Endodermal cell (in vitro differentiated cells): ENCODE measurements at regions not wholly inside any gene's neighbourhood (a gene's known extent, or its start where the extent isn't known, plus 50 kb on each side); places are given as distances from the start of the nearest gene placed in this dataset.

Experiments
- DNase-seq: peaks from one replicate; pipeline ENCODE4 v3.0.0-alpha.2; 2017
- H3K27ac ChIP-seq: 2 replicates; pipeline ENCODE4 v1.5.1; 2013; ENCODE audit warnings: mild to moderate bottlenecking, low read depth, low read length, moderate library complexity
- H3K27me3 ChIP-seq: 2 replicates; pipeline ENCODE4 v1.6.1; 2013; ENCODE audit warnings: mild to moderate bottlenecking, low read length, moderate library complexity; ENCODE audit not compliant: insufficient read depth, control insufficient read depth, poor library complexity, severe bottlenecking
- H3K36me3 ChIP-seq: 2 replicates; pipeline ENCODE4 v1.7.0; 2013; ENCODE audit warnings: mild to moderate bottlenecking, low read length, moderate library complexity; ENCODE audit not compliant: control insufficient read depth, insufficient read depth
- H3K4me1 ChIP-seq: one replicate; pipeline ENCODE4 v1.7.0; 2013; ENCODE audit warnings: low read length; ENCODE audit not compliant: control insufficient read depth, insufficient read depth
- H3K4me3 ChIP-seq: 2 replicates; pipeline ENCODE4 v1.5.1; 2013; ENCODE audit warnings: mild to moderate bottlenecking, low read length, moderate library complexity
- H3K9ac ChIP-seq: 2 replicates; pipeline ENCODE4 v1.6.1; 2013; ENCODE audit warnings: mild to moderate bottlenecking, low read length, moderate library complexity; ENCODE audit not compliant: poor library complexity, severe bottlenecking; ENCODE audit errors: extremely low read depth
- H3K9me3 ChIP-seq: 2 replicates; pipeline ENCODE4 v1.6.1; 2013; ENCODE audit warnings: mild to moderate bottlenecking, low read length, moderate library complexity; ENCODE audit not compliant: control insufficient read depth
- H3K27ac Mint-ChIP-seq: 2 replicates; pipeline ENCODE4 v1.8.0; 2020; ENCODE audit warnings: mixed read lengths
- H3K27me3 Mint-ChIP-seq: 2 replicates; pipeline ENCODE4 v1.8.0; 2021; ENCODE audit warnings: mild to moderate bottlenecking, mixed read lengths; ENCODE audit not compliant: insufficient read depth
- H3K36me3 Mint-ChIP-seq: 2 replicates; pipeline ENCODE4 v1.8.0; 2020; ENCODE audit warnings: low read depth, mixed read lengths
- H3K4me1 Mint-ChIP-seq: 2 replicates; pipeline ENCODE4 v1.8.0; 2020; ENCODE audit warnings: mixed read lengths
- H3K4me3 Mint-ChIP-seq: 2 replicates; pipeline ENCODE4 v1.8.0; 2020; ENCODE audit warnings: mild to moderate bottlenecking, moderate library complexity, mixed read lengths
- H3K9me3 Mint-ChIP-seq: 2 replicates; pipeline ENCODE4 v1.8.0; 2020; ENCODE audit warnings: mild to moderate bottlenecking, mixed read lengths
- WGBS, 2 experiments: methylation state at CpG; one replicate each; pipeline versions ENCODE4 v1.1.5 to v1.1.7; 2013; ENCODE audit warnings: missing lambda C conversion rate in 2 of 2, mixed read lengths in 1 of 2; ENCODE audit not compliant: insufficient coverage in 1 of 2, insufficient read length in 1 of 2; 5-methylcytosine and 5-hydroxymethylcytosine counted together
- TF ChIP-seq, protein P1 (sequence below): fragments of 200-600 bp; sonication (generic); conservative IDR thresholded peaks from 2 replicates; pipeline ENCODE4 v1.5.0; 2021; ENCODE audit warnings: antibody characterized with exemption, mild to moderate bottlenecking

DNA sequence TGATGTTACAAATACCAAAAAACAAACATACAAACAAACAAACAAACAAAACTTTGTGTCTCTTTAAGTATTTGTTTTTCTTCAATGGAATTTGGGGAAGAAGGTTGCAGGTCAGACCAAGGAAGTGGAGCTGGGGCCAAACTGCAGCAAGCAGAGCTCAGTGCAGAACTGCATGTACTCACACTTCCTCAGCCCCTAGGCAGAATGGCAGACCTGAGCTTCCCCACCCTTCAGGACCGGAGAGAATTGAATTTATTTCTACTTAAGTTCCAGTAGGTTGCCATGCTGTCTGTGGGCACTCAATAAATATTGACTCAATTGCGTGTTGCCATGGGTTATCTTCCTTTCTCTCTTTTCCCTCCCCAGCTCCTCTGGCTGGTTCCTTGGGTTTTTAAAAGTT is 173.6 kb downstream of the PTGER3 start:
- TF ChIP-seq, protein P1, sequence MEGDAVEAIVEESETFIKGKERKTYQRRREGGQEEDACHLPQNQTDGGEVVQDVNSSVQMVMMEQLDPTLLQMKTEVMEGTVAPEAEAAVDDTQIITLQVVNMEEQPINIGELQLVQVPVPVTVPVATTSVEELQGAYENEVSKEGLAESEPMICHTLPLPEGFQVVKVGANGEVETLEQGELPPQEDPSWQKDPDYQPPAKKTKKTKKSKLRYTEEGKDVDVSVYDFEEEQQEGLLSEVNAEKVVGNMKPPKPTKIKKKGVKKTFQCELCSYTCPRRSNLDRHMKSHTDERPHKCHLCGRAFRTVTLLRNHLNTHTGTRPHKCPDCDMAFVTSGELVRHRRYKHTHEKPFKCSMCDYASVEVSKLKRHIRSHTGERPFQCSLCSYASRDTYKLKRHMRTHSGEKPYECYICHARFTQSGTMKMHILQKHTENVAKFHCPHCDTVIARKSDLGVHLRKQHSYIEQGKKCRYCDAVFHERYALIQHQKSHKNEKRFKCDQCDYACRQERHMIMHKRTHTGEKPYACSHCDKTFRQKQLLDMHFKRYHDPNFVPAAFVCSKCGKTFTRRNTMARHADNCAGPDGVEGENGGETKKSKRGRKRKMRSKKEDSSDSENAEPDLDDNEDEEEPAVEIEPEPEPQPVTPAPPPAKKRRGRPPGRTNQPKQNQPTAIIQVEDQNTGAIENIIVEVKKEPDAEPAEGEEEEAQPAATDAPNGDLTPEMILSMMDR: no peak
- Histone ChIP-seq H3K4me3 (no peak overlapping the region), H3K4me1 (no peaks in the 10 kb centered on the region), H3K27ac (no peak overlapping the region), H3K27me3 (no peaks in the 10 kb centered on the region), H3K9me3 (no peaks in the 10 kb centered on the region), H3K36me3 (no peaks in the 10 kb centered on the region), H3K9ac (no peak overlapping the region)
- WGBS, 2 experiments: 93% methylated on average over 2 of the region's 2 CpGs; no CpG with 5 or more reads in 1 of the 2 experiments
- Mint-ChIP-seq H3K9me3 (no peaks in the 10 kb centered on the region), H3K27ac (no peak overlapping the region), H3K4me3 (no peak overlapping the region), H3K4me1 (no peaks in the 10 kb centered on the region), H3K27me3 (no peaks in the 10 kb centered on the region), H3K36me3 (no peaks in the 10 kb centered on the region)
- DNase-seq: no peak

DNA sequence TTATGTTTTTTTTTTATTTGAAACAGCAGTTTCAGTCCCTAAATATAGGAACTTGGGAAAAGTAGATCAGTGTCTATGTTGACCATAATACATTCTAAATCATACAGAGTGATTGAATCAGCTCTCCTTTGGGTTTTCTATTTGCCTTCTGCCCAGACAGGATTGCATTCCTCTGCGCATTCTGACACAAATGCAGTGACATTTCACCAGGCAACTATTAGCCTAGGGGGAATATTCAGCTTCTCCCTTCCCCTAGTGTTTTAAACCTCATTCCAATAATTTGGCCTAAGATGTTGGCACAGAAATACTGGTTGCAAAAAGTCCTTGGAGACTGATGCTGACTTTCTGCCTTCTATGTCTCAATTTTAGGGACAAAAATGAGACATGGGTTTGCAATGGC is 172.8 kb downstream of the PTGER3 start:
- Histone ChIP-seq H3K9ac (no peak overlapping the region), H3K36me3 (no peaks in the 10 kb centered on the region), H3K27ac (no peak overlapping the region), H3K27me3 (no peaks in the 10 kb centered on the region), H3K4me3 (no peak overlapping the region), H3K4me1 (no peaks in the 10 kb centered on the region), H3K9me3 (no peaks in the 10 kb centered on the region)
- DNase-seq: no peak
- 95% methylated on average over 1 of the region's 1 CpG; no CpG with 5 or more reads in 1 of the 2 experiments for WGBS, 2 experiments
- Mint-ChIP-seq H3K4me1 (no peaks in the 10 kb centered on the region), H3K27ac (no peak overlapping the region), H3K36me3 (no peaks in the 10 kb centered on the region), H3K9me3 (no peaks in the 10 kb centered on the region), H3K4me3 (no peak overlapping the region), H3K27me3 (no peaks in the 10 kb centered on the region)
- TF ChIP-seq, protein P1: no peak

DNA sequence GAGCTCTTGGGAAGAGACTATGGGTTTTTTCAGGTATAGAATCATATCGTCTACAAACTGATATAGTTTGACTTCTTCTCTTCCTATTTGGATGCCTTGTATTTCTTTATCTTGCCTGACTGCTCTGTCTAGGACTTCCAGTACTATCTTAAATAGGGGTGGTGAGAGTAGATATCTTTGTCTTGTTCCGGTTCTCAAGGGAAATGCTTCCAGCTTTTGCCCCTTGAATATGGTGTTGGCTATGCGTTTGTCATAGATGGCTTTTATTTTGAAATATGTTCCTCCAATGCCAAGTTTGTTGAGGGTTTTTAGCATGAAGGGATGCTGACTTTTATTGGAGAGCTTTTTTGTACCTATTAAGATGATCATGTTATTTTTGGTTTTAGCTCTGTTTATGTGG is 170.3 kb downstream of the PTGER3 start:
- no peaks in the 10 kb centered on the region for H3K9me3 Mint-ChIP-seq
- no peaks in the 10 kb centered on the region for H3K27me3 ChIP-seq
- H3K4me1 Mint-ChIP-seq: no peaks in the 10 kb centered on the region
- H3K27ac Mint-ChIP-seq: no peak overlapping the region
- no peaks in the 10 kb centered on the region for H3K36me3 ChIP-seq
- TF ChIP-seq, protein P1: no peak
- no peak overlapping the region for H3K4me3 Mint-ChIP-seq
- H3K9ac ChIP-seq: no peak overlapping the region
- no peaks in the 10 kb centered on the region for H3K27me3 Mint-ChIP-seq
- H3K4me1 ChIP-seq: no peaks in the 10 kb centered on the region
- no peak overlapping the region for H3K27ac ChIP-seq
- WGBS, 2 experiments: 88 to 100% methylated on average over 1 to 3 of the region's 3 CpGs
- no peaks in the 10 kb centered on the region for H3K36me3 Mint-ChIP-seq
- no peak overlapping the region for H3K4me3 ChIP-seq
- DNase-seq: no peak
- H3K9me3 ChIP-seq: no peaks in the 10 kb centered on the region
